AG04449 (cell line): ENCODE measurements at regions not wholly inside any gene's neighbourhood (a gene's known extent, or its start where the extent isn't known, plus 50 kb on each side); places are given as distances from the start of the nearest gene placed in this dataset.

Source experiments
- CTCF ChIA-PET: fragments of 350-600 bp; formaldehyde crosslinking; extraction: SDS; loops from one replicate; lab custom pipeline; 2021; ENCODE audit warnings: antibody characterized with exemption; lab: Yijun Ruan, JAX
- POLR2A ChIA-PET: fragments of 400-600, 350-600 bp; formaldehyde crosslinking; extraction: SDS; loops from one replicate; lab custom pipeline; 2020; ENCODE audit warnings: antibody characterized with exemption, inconsistent platforms; lab: Yijun Ruan, JAX
- DNase-seq: peaks from one replicate; pipeline ENCODE4 v3.0.0-alpha.2; 2010; ENCODE audit warnings: low read depth, low spot score
- H3K4me3 ChIP-seq: 2 replicates; pipeline ENCODE4 v1.5.1; 2011; ENCODE audit warnings: low read depth, mild to moderate bottlenecking, control low read depth, low read length
- TF ChIP-seq, protein P1 (sequence below): IDR thresholded peaks from one replicate; pipeline ENCODE4 v1.5.1; 2011; ENCODE audit warnings: mild to moderate bottlenecking, moderate library complexity, low read length, control low read depth, inconsistent platforms; ENCODE audit not compliant: insufficient read depth; ENCODE audit errors: missing control alignments

GRCh38 chr6:81999826-82000225 is 247.3 kb upstream of the TENT5A start:
- ChIA-PET POLR2A (interaction anchor here (6.9 kb wide), 1 partner anchor 247 kb away, joined by 32 read pairs; the partner anchor contains the start of gene TENT5A), CTCF (interaction anchor here (0.8 to 5.2 kb wide), 2 partner anchors 7 to 166 kb away, joined by 4 to 26 read pairs; no protein-coding TSS in a partner anchor)
- no peak overlapping the region for H3K4me3 ChIP-seq
- TF ChIP-seq, protein P1, sequence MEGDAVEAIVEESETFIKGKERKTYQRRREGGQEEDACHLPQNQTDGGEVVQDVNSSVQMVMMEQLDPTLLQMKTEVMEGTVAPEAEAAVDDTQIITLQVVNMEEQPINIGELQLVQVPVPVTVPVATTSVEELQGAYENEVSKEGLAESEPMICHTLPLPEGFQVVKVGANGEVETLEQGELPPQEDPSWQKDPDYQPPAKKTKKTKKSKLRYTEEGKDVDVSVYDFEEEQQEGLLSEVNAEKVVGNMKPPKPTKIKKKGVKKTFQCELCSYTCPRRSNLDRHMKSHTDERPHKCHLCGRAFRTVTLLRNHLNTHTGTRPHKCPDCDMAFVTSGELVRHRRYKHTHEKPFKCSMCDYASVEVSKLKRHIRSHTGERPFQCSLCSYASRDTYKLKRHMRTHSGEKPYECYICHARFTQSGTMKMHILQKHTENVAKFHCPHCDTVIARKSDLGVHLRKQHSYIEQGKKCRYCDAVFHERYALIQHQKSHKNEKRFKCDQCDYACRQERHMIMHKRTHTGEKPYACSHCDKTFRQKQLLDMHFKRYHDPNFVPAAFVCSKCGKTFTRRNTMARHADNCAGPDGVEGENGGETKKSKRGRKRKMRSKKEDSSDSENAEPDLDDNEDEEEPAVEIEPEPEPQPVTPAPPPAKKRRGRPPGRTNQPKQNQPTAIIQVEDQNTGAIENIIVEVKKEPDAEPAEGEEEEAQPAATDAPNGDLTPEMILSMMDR = no peak
- DNase-seq = no peak

DNA sequence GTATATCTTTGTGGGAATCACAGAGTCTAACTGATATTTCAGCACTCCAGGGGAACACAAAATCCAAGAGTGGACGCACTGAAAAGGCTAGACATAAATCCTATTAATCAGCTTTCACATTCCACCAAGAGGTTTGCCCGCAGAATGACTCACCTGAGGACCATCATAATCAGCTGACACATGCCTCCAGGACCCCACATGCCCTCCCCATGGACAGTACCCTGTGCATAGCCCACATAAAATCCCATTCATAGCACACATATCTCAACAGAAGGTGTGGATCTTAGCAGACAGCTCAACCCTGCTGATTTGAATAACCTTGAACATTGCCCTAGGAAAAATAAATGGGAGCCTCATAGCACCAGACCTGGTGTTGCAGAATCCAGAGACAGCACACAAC is 246.8 kb upstream of the TENT5A start:
- no peak for DNase-seq

GRCh38 chr6:81998432-81998831 is 246.0 kb upstream of the TENT5A start:
- no peak overlapping the region for H3K4me3 ChIP-seq
- DNase-seq = peak; percentile 66
- POLR2A ChIA-PET = interaction anchor here (1.6 to 6.9 kb wide), 3 partner anchors 60 to 246 kb away, joined by 3 to 32 read pairs (median 10); partner anchors contain the start of gene TENT5A
- CTCF ChIA-PET = interaction anchor here (1.5 to 5.2 kb wide), 2 partner anchors 8 to 14 kb away, joined by 3 to 26 read pairs; no protein-coding TSS in a partner anchor
- TF ChIP-seq, protein P1 = no peak

More for the DNA sequence above, 246.8 kb upstream of the TENT5A start:
- ChIA-PET CTCF (interaction anchor here (0.8 to 5.2 kb wide), 2 partner anchors 8 to 165 kb away, joined by 4 to 26 read pairs; no protein-coding TSS in a partner anchor), POLR2A (interaction anchor here (6.9 kb wide), 1 partner anchor 246 kb away, joined by 32 read pairs; the partner anchor contains the start of gene TENT5A)
- H3K4me3 ChIP-seq = no peak overlapping the region
- TF ChIP-seq, protein P1 = no peak

- ChIA-PET POLR2A (interaction anchor here (0.6 to 6.9 kb wide), 7 partner anchors 59 to 1228 kb away, joined by 3 to 32 read pairs (median 5); partner anchors contain the start of gene TENT5A), CTCF (interaction anchor here (1.0 to 5.2 kb wide), 4 partner anchors 10 to 244 kb away, joined by 3 to 26 read pairs (median 4); no protein-coding TSS in a partner anchor)
- TF ChIP-seq, protein P1 = no peak
- no peak overlapping the region for H3K4me3 ChIP-seq
- peak; percentile 79 for DNase-seq
Measured at GRCh38 chr6:81997090-81997926, 244.8 kb upstream of the TENT5A start.

DNA sequence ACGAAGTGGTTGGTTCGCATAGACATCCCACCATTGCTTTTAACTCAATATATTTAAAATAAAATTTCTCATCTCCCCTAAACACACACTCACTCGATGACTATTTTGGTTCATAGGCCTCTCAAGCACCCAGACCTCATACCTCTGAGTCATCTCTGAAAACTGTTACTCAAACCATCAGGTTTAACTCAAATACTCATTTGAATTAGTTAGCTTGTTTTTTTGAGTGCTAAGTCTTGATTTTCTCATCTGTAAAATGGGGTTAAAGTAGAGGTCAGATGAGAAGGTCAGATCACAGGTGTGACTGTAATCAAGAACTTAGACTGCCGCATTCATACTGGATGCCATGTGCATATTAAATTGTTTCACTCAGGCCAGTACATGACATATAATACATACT is 243.9 kb upstream of the TENT5A start:
- POLR2A ChIA-PET = interaction anchor here (0.7 to 6.9 kb wide), 5 partner anchors 101 to 247 kb away, joined by 3 to 32 read pairs (median 7); partner anchors contain the start of gene TENT5A
- CTCF ChIA-PET = interaction anchor here (1.5 to 5.2 kb wide), 2 partner anchors 10 to 240 kb away, joined by 5 to 26 read pairs; no protein-coding TSS in a partner anchor
- TF ChIP-seq, protein P1 = no peak
- peak; percentile 59 for DNase-seq
- no peak overlapping the region for H3K4me3 ChIP-seq
